Gastrocnemius medialis (tissue), 4 donors: ENCODE measurements at regions not wholly inside any gene's neighbourhood (a gene's known extent, or its start where the extent isn't known, plus 50 kb on each side); places are given as distances from the start of the nearest gene placed in this dataset.

Experiments
- POLR2A ChIP-seq, 2 donors: fragments of 450-650 bp; IDR thresholded peaks; one replicate each; pipeline ENCODE4 v1.6.1; 2017; ENCODE audit warnings: antibody characterized with exemption in 2 of 2, mild to moderate bottlenecking in 2 of 2, moderate library complexity in 2 of 2
- TF ChIP-seq, protein P1 (sequence below), 5 experiments: fragments of 450-650 bp in 3 of 5; fragments of 200-600 bp in 2 of 5; sonication (generic) in 2 of 5; IDR thresholded peaks in 4 of 5; conservative IDR thresholded peaks in 1 of 5; 1 replicate in 4 of 5; 2 replicates in 1 of 5; pipeline ENCODE4 v1.5.1; 2016 to 2019; ENCODE audit warnings: antibody characterized with exemption in 5 of 5, mild to moderate bottlenecking in 3 of 5, moderate library complexity in 3 of 5

DNA sequence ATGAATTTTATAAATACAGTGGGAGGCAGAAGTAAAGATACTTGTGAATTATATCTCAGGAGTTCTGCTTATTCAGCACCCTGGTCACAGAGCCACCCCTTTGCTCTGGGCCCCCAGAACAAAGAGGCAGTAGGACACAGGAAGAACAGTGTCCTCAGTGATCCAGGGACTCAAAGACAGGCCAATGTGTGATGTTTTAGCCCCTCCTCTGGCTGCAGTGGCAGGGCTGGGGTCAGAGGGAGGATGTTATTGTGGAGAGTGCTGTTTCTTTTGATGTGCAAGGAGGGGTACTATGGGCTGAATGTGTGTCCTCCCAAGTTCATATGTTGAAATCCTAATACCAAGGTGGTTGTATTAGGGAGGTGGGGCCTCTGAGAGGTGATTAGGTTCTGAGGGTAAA, 74.1 kb upstream of the MAP3K7 start:
- TF ChIP-seq, protein P1, sequence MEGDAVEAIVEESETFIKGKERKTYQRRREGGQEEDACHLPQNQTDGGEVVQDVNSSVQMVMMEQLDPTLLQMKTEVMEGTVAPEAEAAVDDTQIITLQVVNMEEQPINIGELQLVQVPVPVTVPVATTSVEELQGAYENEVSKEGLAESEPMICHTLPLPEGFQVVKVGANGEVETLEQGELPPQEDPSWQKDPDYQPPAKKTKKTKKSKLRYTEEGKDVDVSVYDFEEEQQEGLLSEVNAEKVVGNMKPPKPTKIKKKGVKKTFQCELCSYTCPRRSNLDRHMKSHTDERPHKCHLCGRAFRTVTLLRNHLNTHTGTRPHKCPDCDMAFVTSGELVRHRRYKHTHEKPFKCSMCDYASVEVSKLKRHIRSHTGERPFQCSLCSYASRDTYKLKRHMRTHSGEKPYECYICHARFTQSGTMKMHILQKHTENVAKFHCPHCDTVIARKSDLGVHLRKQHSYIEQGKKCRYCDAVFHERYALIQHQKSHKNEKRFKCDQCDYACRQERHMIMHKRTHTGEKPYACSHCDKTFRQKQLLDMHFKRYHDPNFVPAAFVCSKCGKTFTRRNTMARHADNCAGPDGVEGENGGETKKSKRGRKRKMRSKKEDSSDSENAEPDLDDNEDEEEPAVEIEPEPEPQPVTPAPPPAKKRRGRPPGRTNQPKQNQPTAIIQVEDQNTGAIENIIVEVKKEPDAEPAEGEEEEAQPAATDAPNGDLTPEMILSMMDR (IDR thresholded peaks at IDR 0.05 in 4 of 5, conservative IDR thresholded peaks at IDR 0.05 in 1 of 5), result no peak
- TF ChIP-seq POLR2A (IDR thresholded peaks at IDR 0.05), result no peak
